SIG-M5 (cell line): ENCODE measurements at regions not wholly inside any gene's neighbourhood (a gene's known extent, or its start where the extent isn't known, plus 50 kb on each side); places are given as distances from the start of the nearest gene placed in this dataset.

Source experiments
- DNase-seq: peaks from one replicate; lab custom pipeline; 2025; lab: John Stamatoyannopoulos, UW

GRCh38 chr7:47221826-47222225, 360.1 kb downstream of the TNS3 start:
- DNase-seq: no peak

DNA sequence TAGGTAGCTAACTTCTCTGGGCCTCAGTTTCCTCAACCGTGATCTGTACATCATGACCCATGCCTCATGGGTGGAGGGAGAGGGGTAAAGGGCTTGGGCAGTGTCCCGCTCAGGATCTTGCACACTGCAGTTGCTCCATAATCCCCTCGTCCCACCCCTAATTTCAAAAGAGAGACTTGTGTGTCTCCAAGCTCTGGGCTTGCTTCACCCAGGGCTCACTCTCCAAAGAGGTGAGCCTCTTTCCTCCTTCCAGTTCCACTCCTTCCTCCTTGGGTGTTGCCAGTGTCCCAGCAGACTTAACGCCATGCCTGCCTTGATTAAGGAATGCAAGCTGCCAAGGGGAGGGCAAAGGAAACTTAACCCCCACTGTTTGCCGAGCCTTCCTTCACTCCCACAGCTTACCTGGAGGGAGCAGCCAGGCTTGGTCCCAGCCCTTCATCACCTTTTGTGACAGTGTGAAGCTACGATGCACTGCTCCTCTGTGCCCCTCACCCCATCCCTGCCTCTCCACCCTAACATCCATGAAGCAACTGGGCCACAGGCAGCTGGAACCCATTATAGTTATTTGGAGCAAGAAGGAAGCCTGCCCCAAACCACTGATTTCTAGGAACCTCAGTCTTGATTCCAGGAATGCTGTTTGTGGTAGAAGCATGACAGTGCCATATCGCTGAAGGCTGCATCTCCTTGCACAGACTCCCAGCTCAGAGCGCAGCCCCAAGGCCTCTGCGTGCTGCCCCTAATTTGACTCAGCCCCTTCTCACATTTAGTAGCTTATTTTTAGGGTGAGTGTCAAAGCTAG, 363.3 kb downstream of the TNS3 start:
- DNase-seq: no peak

- DNase-seq: no peak
Measured at GRCh38 chr7:47217570-47218360, 364.1 kb downstream of the TNS3 start.

DNA sequence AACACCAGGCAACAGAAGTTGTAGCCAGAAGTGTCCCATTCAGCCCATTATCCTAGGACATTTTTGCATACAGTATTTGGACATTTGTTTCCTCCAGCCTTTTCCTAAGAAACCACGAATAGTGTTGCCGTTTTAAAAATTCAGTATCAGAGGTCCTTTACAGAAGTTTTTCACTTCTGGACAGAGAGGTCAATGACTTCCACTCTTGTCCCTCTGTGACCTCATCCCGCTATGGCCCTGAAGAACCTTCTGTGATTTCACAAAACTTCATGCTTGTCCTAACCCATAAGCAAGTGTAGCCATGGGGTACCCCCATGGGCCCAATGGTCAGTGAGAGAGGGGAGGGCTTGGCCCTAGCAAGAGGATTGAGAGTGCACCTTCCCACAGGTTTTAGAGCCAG, 364.8 kb downstream of the TNS3 start:
- no peak for DNase-seq

GRCh38 chr7:47216439-47216838, 365.5 kb downstream of the TNS3 start:
- DNase-seq: no peak

DNA sequence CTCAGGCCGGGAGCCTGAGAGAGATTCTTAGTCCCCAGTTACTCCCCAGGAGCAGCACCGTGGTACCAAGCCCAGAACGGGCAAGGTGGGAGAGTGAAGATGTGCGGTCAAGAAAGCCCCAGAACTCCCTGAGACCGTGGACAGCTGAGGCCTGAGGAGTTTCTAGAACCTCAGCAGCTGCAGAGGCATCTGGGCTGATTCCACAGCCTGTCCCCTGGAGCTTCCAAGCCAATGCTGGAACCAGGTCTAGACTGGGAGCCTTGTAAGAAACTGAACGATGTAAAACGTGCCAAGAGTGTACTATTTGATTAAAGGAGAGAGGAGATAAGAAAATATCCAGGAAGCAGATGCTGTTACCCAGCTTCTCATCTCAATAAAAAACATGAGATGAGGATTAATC, 366.3 kb downstream of the TNS3 start:
- no peak for DNase-seq

DNA sequence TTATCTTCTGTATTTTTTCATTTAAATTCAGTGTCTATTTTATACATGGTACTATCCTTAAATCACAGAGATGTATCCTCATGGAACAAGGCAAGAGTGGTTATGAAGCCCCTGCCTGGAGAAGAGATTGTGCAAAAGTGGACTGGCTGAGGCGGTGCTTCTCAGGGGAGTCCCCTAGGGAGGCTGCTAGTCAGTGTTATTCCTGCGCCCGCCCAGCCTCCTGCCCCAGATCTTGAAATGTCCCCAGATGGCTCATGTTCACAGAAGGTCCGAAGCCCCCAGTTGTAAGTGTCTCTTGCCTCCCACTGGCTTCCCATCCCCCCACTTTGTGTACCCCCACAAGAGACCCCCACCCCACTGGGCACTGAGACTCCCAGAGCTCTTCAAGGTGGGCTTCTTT, 366.9 kb downstream of the TNS3 start:
- DNase-seq: no peak

GRCh38 chr7:47213276-47213675, 368.6 kb downstream of the TNS3 start:
- DNase-seq: no peak

DNA sequence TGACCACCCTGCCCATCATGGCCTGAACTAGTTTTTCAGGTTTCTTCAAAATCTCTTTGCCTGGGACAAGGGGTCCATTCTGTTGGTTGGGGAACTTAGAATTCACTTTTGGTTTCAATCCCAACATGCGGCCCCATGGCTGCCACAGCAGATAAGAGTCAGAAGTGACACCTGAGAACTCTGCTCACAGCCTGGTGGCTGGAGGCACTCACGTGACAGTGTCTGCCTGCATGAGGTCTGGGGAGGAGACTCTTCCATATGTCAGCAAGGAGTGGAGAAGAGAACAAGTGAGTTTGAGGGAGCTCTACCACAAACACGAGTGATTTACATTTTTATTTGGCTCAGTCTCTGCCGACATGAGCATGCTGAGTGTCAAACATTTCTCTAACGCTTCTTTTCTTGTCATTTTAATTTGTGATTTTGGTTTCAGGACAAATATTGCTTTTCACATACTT, 370.4 kb downstream of the TNS3 start:
- no peak for DNase-seq

GRCh38 chr7:47210281-47210854, 371.5 kb downstream of the TNS3 start:
- no peak for DNase-seq

- no peak for DNase-seq
Measured at GRCh38 chr7:47207956-47208355, 374.0 kb downstream of the TNS3 start.

GRCh38 chr7:47204709-47205108, 377.2 kb downstream of the TNS3 start:
- DNase-seq: no peak

GRCh38 chr7:47202146-47202783, 379.6 kb downstream of the TNS3 start:
- no peak for DNase-seq

- no peak for DNase-seq
Measured at GRCh38 chr7:47198159-47198558, 383.8 kb downstream of the TNS3 start.

DNA sequence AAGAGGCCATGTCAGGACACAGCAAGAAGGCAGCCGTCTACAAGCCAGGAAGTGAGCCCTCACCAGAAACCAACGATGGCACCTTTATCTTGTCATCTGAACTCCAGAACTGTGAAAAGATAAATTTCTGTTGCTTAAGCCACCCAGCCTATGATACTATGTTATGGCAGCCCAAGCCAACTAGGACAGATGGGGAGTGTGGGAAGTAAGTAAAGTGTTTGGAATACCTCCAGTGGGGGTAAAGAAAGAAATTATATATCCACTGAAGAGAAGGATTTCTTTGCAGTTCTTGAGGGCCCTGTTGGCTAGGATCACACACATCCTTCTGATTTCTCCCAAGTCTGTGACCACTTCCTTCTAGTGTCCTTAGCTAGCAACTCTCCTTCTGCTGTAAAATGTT, 384.4 kb downstream of the TNS3 start:
- no peak for DNase-seq

GRCh38 chr7:47196737-47197136, 385.2 kb downstream of the TNS3 start:
- DNase-seq: no peak

GRCh38 chr7:47196106-47196645, 385.7 kb downstream of the TNS3 start:
- no peak for DNase-seq

DNA sequence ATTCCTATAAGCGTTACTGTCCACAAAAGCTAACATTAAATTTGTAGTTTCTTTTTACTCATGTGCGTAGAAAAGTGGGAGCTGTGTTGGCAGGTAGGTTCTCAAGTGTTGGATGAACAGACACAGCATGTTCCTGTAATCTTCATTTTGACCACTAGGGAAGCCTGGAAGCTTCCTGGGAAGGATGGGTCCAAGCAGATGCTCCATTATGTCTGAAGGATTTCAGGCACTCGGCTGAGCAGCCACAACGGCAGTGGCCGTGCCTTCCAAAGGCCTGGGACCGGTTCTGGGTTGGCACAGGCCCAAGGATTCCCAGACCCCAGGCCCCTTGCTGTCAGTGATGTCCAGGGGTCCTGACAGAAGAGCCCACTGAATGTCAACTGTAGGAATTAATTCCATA, 386.3 kb downstream of the TNS3 start:
- DNase-seq: no peak

DNA sequence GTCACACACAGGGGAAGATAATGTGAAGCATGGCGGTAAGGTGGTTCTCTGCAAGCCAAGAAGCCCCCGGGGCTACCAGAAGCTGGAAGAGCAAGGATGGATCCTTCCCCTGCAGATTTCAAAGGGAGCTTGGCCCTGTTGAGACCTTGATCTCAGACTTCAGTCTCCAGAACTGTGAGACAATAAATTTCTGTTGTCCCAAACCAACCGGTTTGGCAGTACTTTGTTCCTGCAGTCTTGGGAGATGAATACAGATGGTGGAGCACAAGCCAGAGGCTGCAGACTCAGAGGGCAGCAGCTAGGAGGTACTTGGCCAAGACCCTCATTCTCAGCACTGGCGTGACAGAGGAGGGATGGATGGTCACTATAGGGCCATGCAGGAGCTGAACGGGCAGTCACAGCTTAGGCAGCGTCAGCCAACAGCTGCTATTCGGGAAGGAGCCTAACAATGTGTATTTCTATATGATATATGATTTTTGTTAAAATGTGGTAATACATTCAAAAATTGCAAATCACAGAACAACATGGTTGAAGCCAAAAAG, 387.3 kb downstream of the TNS3 start:
- no peak for DNase-seq

- DNase-seq: no peak
Measured at GRCh38 chr7:47192978-47193377, 388.9 kb downstream of the TNS3 start.

- DNase-seq: no peak
Measured at GRCh38 chr7:47191876-47192291, 390.0 kb downstream of the TNS3 start.

GRCh38 chr7:47191316-47191715, 390.6 kb downstream of the TNS3 start:
- DNase-seq: no peak
